ENCODE measurements at regions not wholly inside any gene's neighbourhood (a gene's known extent, or its start where the extent isn't known, plus 50 kb on each side); places are given as distances from the start of the nearest gene placed in this dataset.
"Not testable (repeated sequence)": the region's sequence is repeated elsewhere in the genome, so short reads cannot be mapped to it uniquely, and the experiment has no call there.

DNA sequence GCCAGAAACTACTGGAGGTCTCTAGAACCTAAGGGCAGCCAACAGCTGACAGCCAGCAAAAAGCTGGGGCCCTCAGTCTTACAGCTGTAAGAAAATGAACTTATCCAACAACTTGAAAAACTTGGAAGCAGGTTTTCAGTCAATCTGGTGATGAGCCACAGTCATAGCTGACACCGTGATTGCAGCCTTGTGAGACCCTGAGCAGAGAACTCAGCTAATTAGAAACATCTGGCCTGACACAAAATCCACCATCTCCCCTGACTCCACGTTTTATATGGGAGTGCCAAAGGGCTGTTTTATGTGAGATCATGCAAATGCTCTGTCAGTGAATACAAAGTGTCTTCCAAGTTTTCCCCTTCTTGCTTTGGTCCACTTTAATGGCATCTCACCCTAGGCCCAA lies 198.8 kb upstream of the DCAF8L1 start:
- no peak overlapping the region for H3K4me3 ChIP-seq (ENCODE audit: low read depth in 1 of 3, low read length in 3 of 3)
- no peak overlapping the region for H3K27ac ChIP-seq (ENCODE audit: low read depth in 1 of 3, low read length in 2 of 3)
- no peaks in the 10 kb centered on the region for H3K36me3 ChIP-seq (ENCODE audit: control insufficient read depth in 3 of 3, insufficient read depth in 2 of 3, low read depth in 1 of 3, low read length in 3 of 3)
- FAIRE-seq (no peak), DNase-seq (no peak)
- WGBS, 3 donors: 47 to 69% (median 52%) methylated on average over 2 of the region's 2 CpGs
- peaks cover 0 to 5% of the 10 kb centered on the region in 2 donors for H3K9me3 ChIP-seq (ENCODE audit: control insufficient read depth in 2 of 2, insufficient read depth in 1 of 2, low read depth in 1 of 2, low read length in 1 of 2)
- H3K27me3 ChIP-seq (ENCODE audit: control insufficient read depth in 3 of 3, insufficient read depth in 3 of 3, low read length in 3 of 3): no peaks in the 10 kb centered on the region
- no peaks in the 10 kb centered on the region for H3K4me1 ChIP-seq (ENCODE audit: control insufficient read depth in 3 of 3, insufficient read depth in 2 of 3, low read depth in 1 of 3, low read length in 2 of 3)

DNA sequence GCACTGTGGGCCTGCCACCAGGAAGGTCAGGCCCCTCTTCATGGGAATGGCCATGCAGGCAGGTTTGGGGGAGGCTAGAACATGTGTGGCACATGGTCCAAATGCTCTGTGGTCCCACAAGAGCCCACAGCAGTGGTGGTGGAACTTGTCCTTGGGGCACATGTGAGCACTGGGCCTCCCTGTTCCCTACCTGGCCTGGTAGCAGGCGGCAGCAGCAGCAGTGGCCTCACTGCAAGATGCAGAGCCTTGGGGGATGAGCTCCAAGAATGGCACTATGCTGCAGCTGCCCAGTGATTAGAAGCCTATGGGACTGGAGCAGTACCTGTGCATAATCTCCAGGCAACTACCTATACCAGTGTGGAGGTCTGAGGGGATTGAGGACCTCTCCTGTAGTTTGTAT lies 197.0 kb upstream of the DCAF8L1 start:
- FAIRE-seq (no peak), DNase-seq (no peak)
- Histone ChIP-seq H3K4me3 (ENCODE audit: low read depth in 1 of 3, low read length in 3 of 3) (no peak overlapping the region), H3K4me1 (ENCODE audit: control insufficient read depth in 3 of 3, insufficient read depth in 2 of 3, low read depth in 1 of 3, low read length in 2 of 3) (no peaks in the 10 kb centered on the region), H3K36me3 (ENCODE audit: control insufficient read depth in 3 of 3, insufficient read depth in 2 of 3, low read depth in 1 of 3, low read length in 3 of 3) (no peaks in the 10 kb centered on the region), H3K27ac (ENCODE audit: low read depth in 1 of 3, low read length in 2 of 3) (no peak overlapping the region), H3K9me3 (ENCODE audit: control insufficient read depth in 2 of 2, insufficient read depth in 1 of 2, low read depth in 1 of 2, low read length in 1 of 2) (peaks cover 0 to 5% of the 10 kb centered on the region in 2 donors), H3K27me3 (ENCODE audit: control insufficient read depth in 3 of 3, insufficient read depth in 3 of 3, low read length in 3 of 3) (no peaks in the 10 kb centered on the region)
- 92 to 100% (median 97%) methylated on average over 1 of the region's 1 CpG for WGBS, 3 donors

DNA sequence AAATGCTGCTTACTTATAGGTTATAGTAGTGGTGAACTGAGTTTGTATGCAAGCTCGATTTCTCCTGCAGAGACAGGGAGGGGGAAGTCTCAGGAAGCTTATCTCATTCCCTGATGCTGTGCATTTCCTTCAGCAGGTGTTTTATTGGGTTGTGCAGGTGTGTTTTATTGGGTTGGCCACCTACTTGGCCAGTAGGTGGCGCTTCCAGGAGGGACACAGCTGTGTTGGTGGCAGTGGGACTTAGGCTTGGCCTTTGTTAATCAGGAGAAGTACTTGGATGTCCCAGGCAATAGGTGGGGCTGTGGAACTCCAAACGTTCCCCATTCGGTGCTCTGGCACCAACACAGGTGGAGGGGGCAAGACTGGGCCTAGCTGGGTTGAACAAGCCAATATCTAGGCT lies 196.0 kb upstream of the DCAF8L1 start:
- Histone ChIP-seq H3K4me1 (ENCODE audit: control insufficient read depth in 3 of 3, insufficient read depth in 2 of 3, low read depth in 1 of 3, low read length in 2 of 3) (no peaks in the 10 kb centered on the region), H3K27me3 (ENCODE audit: control insufficient read depth in 3 of 3, insufficient read depth in 3 of 3, low read length in 3 of 3) (no peaks in the 10 kb centered on the region), H3K27ac (ENCODE audit: low read depth in 1 of 3, low read length in 2 of 3) (no peak overlapping the region), H3K4me3 (ENCODE audit: low read depth in 1 of 3, low read length in 3 of 3) (no peak overlapping the region), H3K36me3 (ENCODE audit: control insufficient read depth in 3 of 3, insufficient read depth in 2 of 3, low read depth in 1 of 3, low read length in 3 of 3) (no peaks in the 10 kb centered on the region), H3K9me3 (ENCODE audit: control insufficient read depth in 2 of 2, insufficient read depth in 1 of 2, low read depth in 1 of 2, low read length in 1 of 2) (peaks cover 0 to 5% of the 10 kb centered on the region in 2 donors)
- 37 to 52% (median 37%) methylated on average over 4 of the region's 4 CpGs for WGBS, 3 donors
- DNase-seq (peak in 1 of 2 donors; percentile 15), FAIRE-seq (no peak)

DNA sequence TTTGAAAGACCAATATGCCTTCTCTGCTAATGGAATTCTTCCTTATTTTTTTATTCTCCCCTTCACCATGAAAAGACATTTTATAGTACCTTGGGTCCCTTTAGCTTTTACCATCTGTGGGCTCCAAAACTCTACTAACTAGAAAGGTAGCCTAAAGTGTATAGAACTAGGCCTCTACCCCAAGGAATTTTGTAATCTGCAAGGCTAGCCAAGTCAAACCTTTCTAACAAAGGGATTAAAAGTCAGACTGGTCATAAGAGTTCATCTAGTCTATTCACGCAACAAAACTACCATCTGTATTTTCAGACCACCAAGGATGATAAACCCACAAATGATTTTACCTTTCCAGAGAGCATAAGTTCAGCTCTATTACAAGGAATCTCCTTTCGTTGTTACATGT lies 189.5 kb upstream of the DCAF8L1 start:
- Histone ChIP-seq H3K4me1 (ENCODE audit: control insufficient read depth in 3 of 3, insufficient read depth in 2 of 3, low read depth in 1 of 3, low read length in 2 of 3) (no peaks in the 10 kb centered on the region), H3K4me3 (ENCODE audit: low read depth in 1 of 3, low read length in 3 of 3) (no peak overlapping the region), H3K9me3 (ENCODE audit: control insufficient read depth in 2 of 2, insufficient read depth in 1 of 2, low read depth in 1 of 2, low read length in 1 of 2) (no peaks in the 10 kb centered on the region), H3K36me3 (ENCODE audit: control insufficient read depth in 3 of 3, insufficient read depth in 2 of 3, low read depth in 1 of 3, low read length in 3 of 3) (no peaks in the 10 kb centered on the region), H3K27ac (ENCODE audit: low read depth in 1 of 3, low read length in 2 of 3) (no peak overlapping the region), H3K27me3 (ENCODE audit: control insufficient read depth in 3 of 3, insufficient read depth in 3 of 3, low read length in 3 of 3) (no peaks in the 10 kb centered on the region)
- DNase-seq: no peak
- whole genome bisulfite sequencing, 3 donors: 78 to 94% (median 91%) methylated on average over 2 of the region's 2 CpGs
- FAIRE-seq: no peak

DNA sequence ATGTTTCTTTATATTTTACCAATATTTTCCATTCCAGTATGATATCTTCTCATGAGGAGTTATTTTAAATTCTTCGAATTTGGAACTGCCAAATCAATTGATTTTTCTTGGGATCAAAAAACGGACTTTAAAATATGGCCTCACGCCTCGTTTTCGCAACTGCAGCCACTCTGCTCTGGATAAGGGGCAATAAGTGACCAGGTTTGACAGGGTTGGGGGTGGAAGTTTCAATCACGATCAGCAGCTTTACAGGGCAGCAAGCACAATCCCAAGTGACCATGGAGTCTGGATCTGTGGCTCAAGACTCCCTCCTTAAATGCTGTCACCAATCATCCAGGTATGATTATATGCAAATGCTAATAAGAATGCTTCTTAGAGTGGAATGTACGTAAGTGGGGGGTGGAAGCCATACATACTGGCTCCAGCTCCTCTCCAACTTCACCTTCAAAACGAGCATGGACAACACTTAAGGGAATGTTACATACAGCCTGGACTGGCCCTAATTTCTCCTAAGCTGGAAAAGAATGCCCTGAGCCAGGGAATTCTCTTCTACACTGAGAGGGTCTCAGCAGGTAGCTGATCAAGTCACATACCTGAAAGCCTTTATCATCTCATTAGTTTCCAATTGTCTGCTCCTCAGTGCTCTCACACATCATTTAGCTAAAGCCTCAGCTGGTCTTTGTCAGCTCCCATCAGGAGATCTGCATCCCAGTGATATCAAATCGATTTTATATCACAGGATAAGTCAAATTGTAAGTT lies 176.9 kb upstream of the DCAF8L1 start:
- 50 to 71% (median 63%) methylated on average over 9 of the region's 9 CpGs for WGBS, 3 donors
- Histone ChIP-seq H3K27ac (ENCODE audit: low read depth in 1 of 3, low read length in 2 of 3) (no peak overlapping the region), H3K4me3 (ENCODE audit: low read depth in 1 of 3, low read length in 3 of 3) (no peak overlapping the region), H3K36me3 (ENCODE audit: control insufficient read depth in 3 of 3, insufficient read depth in 2 of 3, low read depth in 1 of 3, low read length in 3 of 3) (no peaks in the 10 kb centered on the region), H3K9me3 (ENCODE audit: control insufficient read depth in 2 of 2, insufficient read depth in 1 of 2, low read depth in 1 of 2, low read length in 1 of 2) (no peaks in the 10 kb centered on the region), H3K4me1 (ENCODE audit: control insufficient read depth in 3 of 3, insufficient read depth in 2 of 3, low read depth in 1 of 3, low read length in 2 of 3) (no peaks in the 10 kb centered on the region), H3K27me3 (ENCODE audit: control insufficient read depth in 3 of 3, insufficient read depth in 3 of 3, low read length in 3 of 3) (no peaks in the 10 kb centered on the region)
- no peak for DNase-seq
- no peak for FAIRE-seq

DNA sequence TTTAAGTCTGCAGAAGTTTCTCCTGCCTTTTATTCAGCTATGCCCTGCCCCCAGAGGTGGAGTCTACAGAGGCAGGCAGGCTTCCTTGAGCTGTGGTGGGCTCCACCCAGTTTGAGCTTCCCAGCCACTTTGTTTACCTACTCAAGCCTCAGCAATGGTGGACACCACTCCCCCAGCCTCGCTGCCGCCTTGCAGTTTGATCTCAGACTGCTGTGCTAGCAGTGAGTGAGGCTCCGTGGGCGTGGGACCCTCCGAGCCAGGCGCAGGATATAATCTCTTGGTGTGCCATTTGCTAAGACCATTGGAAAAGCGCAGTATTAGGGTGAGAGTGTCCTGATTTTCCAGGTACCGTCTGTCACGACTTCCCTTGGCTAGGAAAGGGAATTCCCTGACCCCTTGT lies 171.0 kb upstream of the DCAF8L1 start:
- WGBS, 3 donors: 75 to 85% (median 84%) methylated on average over 9 of the region's 9 CpGs
- not testable (repeated sequence) for FAIRE-seq; H3K4me1 ChIP-seq (ENCODE audit: control insufficient read depth in 3 of 3, insufficient read depth in 2 of 3, low read depth in 1 of 3, low read length in 2 of 3); H3K9me3 ChIP-seq (ENCODE audit: control insufficient read depth in 2 of 2, insufficient read depth in 1 of 2, low read depth in 1 of 2, low read length in 1 of 2); DNase-seq; H3K27me3 ChIP-seq (ENCODE audit: control insufficient read depth in 3 of 3, insufficient read depth in 3 of 3, low read length in 3 of 3); H3K27ac ChIP-seq (ENCODE audit: low read depth in 1 of 3, low read length in 2 of 3); H3K36me3 ChIP-seq (ENCODE audit: control insufficient read depth in 3 of 3, insufficient read depth in 2 of 3, low read depth in 1 of 3, low read length in 3 of 3); H3K4me3 ChIP-seq (ENCODE audit: low read depth in 1 of 3, low read length in 3 of 3)

DNA sequence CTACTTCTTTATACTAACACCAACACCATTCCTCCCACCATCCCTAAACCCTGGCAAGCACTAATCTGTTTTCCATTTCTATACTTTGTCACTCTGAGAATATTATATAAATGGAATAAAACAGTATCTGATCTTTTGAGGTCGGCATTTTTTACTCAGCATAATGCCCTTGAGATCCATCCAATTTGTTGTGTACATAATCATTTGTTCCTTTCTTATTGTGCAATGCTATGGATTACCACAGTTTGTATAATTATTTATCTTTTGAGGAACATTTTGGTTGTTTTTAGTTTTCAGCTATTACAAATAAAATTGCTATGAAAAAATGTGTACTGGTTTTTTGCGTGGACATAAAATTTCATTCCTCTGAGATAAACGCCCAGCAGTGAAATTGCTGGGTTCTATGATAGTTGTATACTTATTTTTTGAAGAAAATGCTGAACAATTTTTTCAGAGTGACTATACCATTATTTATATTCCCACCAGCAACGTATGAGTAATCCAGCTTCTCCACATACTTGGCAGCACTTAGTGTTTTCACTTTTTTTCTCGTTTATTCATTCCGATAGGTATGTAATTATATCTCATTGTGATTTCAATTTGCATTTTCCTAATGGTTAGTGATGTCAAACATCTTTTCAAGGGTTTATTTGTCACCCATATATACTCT lies 154.3 kb upstream of the DCAF8L1 start:
- FAIRE-seq (no peak), DNase-seq (no peak)
- Histone ChIP-seq H3K27ac (ENCODE audit: low read depth in 1 of 3, low read length in 2 of 3) (no peak overlapping the region), H3K9me3 (ENCODE audit: control insufficient read depth in 2 of 2, insufficient read depth in 1 of 2, low read depth in 1 of 2, low read length in 1 of 2) (no peaks in the 10 kb centered on the region), H3K4me3 (ENCODE audit: low read depth in 1 of 3, low read length in 3 of 3) (no peak overlapping the region), H3K36me3 (ENCODE audit: control insufficient read depth in 3 of 3, insufficient read depth in 2 of 3, low read depth in 1 of 3, low read length in 3 of 3) (no peaks in the 10 kb centered on the region), H3K4me1 (ENCODE audit: control insufficient read depth in 3 of 3, insufficient read depth in 2 of 3, low read depth in 1 of 3, low read length in 2 of 3) (no peaks in the 10 kb centered on the region), H3K27me3 (ENCODE audit: control insufficient read depth in 3 of 3, insufficient read depth in 3 of 3, low read length in 3 of 3) (no peaks in the 10 kb centered on the region)
- 67 to 76% (median 67%) methylated on average over 6 of the region's 6 CpGs for WGBS, 3 donors

DNA sequence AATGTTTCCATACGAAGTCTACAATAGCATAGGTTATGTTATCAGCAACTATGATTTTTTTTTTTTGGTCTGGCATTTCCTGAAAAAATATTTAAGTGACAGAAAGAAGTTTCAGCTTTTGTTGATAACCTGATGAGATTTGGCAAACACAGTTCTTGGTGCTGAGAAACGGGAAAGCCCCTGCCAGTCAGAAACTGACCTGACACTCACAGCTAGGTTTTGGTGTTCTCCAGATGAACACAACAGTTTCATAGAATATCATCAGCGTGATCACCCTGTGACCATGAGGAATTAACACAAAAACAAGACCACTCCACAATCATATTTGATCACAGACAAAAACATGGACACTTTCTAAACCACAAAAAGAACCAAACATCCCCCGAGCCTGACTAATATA lies 152.5 kb upstream of the DCAF8L1 start:
- Histone ChIP-seq H3K4me3 (ENCODE audit: low read depth in 1 of 3, low read length in 3 of 3) (no peak overlapping the region), H3K4me1 (ENCODE audit: control insufficient read depth in 3 of 3, insufficient read depth in 2 of 3, low read depth in 1 of 3, low read length in 2 of 3) (no peaks in the 10 kb centered on the region), H3K9me3 (ENCODE audit: control insufficient read depth in 2 of 2, insufficient read depth in 1 of 2, low read depth in 1 of 2, low read length in 1 of 2) (no peaks in the 10 kb centered on the region), H3K36me3 (ENCODE audit: control insufficient read depth in 3 of 3, insufficient read depth in 2 of 3, low read depth in 1 of 3, low read length in 3 of 3) (no peaks in the 10 kb centered on the region), H3K27ac (ENCODE audit: low read depth in 1 of 3, low read length in 2 of 3) (no peak overlapping the region), H3K27me3 (ENCODE audit: control insufficient read depth in 3 of 3, insufficient read depth in 3 of 3, low read length in 3 of 3) (no peaks in the 10 kb centered on the region)
- 41 to 67% (median 53%) methylated on average over 4 of the region's 4 CpGs for WGBS, 3 donors
- FAIRE-seq (no peak), DNase-seq (no peak)

Data from small intestine (tissue), 7 donors.